Spleen (tissue), 7 donors: ENCODE measurements at regions not wholly inside any gene's neighbourhood (a gene's known extent, or its start where the extent isn't known, plus 50 kb on each side); places are given as distances from the start of the nearest gene placed in this dataset.

Experiments used
- CTCF ChIP-seq, 11 experiments: fragments of 200-600 bp in 7 of 11; fragments of 450-650 bp in 4 of 11; sonication (generic) in 4 of 11; IDR thresholded peaks in 8 of 11; conservative IDR thresholded peaks in 3 of 11; 1 replicate in 7 of 11; 2 replicates in 4 of 11; pipeline versions ENCODE4 v1.4.0 to v1.8.0; 2016 to 2021; ENCODE audit warnings: antibody characterized with exemption in 11 of 11, inconsistent platforms in 4 of 11, mild to moderate bottlenecking in 1 of 11
- POLR2A ChIP-seq, 3 donors: fragments of 450-650 bp; IDR thresholded peaks; one replicate each; pipeline ENCODE4 v1.5.1; 2017; ENCODE audit warnings: antibody characterized with exemption in 3 of 3, mild to moderate bottlenecking in 1 of 3
- POLR2AphosphoS5 ChIP-seq, 3 donors: sonication (generic); formaldehyde crosslinking; IDR thresholded peaks; one replicate each; pipeline ENCODE4 v1.5.1; 2017; ENCODE audit warnings: antibody characterized with exemption in 3 of 3
- donor health status: DM: no; HTN: no; CAD: no; lungs with moderate emphysema.
- donor health status: DM: no; HTN: no; CAD: no.
- donor health status: DM: no; HTN: no; CAD: no.

DNA sequence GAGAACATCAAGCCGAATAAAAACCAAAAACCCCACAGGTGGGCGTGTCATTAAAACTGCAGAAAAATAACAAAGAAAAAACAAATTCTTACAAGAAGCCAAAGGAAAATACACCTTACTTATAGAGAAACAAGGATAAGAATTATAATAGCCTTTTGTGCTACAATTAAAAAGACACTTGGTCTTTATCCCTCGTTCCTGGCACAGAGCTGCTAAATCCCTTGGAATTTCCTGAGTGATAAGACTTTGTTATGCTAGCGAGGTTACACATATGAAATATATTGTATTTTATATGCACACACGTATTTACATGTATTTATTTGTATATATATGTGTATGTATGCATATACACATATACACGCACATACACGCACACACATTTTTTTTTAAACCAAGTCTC lies 325.3 kb upstream of the TFPI start:
- no peak for TF ChIP-seq CTCF (IDR thresholded peaks at IDR 0.05 in 8 of 11, conservative IDR thresholded peaks at IDR 0.05 in 3 of 11)
- no peak for TF ChIP-seq POLR2AphosphoS5 (IDR thresholded peaks at IDR 0.05)
- no peak for TF ChIP-seq POLR2A (IDR thresholded peaks at IDR 0.05)
